Kidney (tissue), 13 donors: ENCODE measurements at regions not wholly inside any gene's neighbourhood (a gene's known extent, or its start where the extent isn't known, plus 50 kb on each side); places are given as distances from the start of the nearest gene placed in this dataset.
"Not testable (repeated sequence)": the region's sequence is repeated elsewhere in the genome, so short reads cannot be mapped to it uniquely, and the experiment has no call there.

Source experiments
- DNase-seq, 5 donors: peaks; one replicate each; pipeline ENCODE4 v3.0.0-alpha.2; 2013 to 2020
- FAIRE-seq: peaks from 2 replicates; lab custom pipeline; 2012; peaks lifted over from hg19 to GRCh38; lab: Jason Lieb, UNC
- H3K27ac ChIP-seq, 2 donors: one replicate each; pipeline ENCODE4 v1.7.0; 2013; ENCODE audit warnings: low read depth in 2 of 2, low read length in 2 of 2, inconsistent platforms in 1 of 2
- H3K27me3 ChIP-seq: one replicate; pipeline ENCODE4 v1.7.1; 2013; ENCODE audit warnings: low read length, inconsistent platforms; ENCODE audit not compliant: control insufficient read depth, insufficient read depth
- H3K36me3 ChIP-seq, 3 donors: one replicate each; pipeline versions ENCODE4 v1.7.0 to v1.7.1; 2013; ENCODE audit warnings: low read length in 3 of 3, control low read depth in 1 of 3, inconsistent platforms in 1 of 3; ENCODE audit not compliant: insufficient read depth in 3 of 3, control insufficient read depth in 2 of 3
- H3K4me1 ChIP-seq, 3 donors: one replicate each; pipeline versions ENCODE4 v1.7.0 to v1.7.1; 2013; ENCODE audit warnings: low read length in 3 of 3, inconsistent platforms in 1 of 3, low read depth in 1 of 3; ENCODE audit not compliant: control insufficient read depth in 2 of 3, insufficient read depth in 2 of 3
- H3K4me3 ChIP-seq, 3 donors: one replicate each; pipeline versions ENCODE4 v1.7.0 to v1.8.1; 2013; ENCODE audit warnings: low read length in 3 of 3, control low read depth in 1 of 3, inconsistent platforms in 1 of 3
- H3K9ac ChIP-seq, 3 donors: one replicate each; pipeline versions ENCODE4 v1.7.0 to v1.7.1; 2013; ENCODE audit warnings: low read length in 3 of 3, control low read depth in 1 of 3, inconsistent platforms in 1 of 3
- H3K9me3 ChIP-seq, 3 donors: one replicate each; pipeline versions ENCODE4 v1.7.0 to v1.7.1; 2013; ENCODE audit warnings: low read length in 3 of 3, control low read depth in 1 of 3, inconsistent platforms in 1 of 3; ENCODE audit not compliant: control insufficient read depth in 2 of 3, insufficient read depth in 1 of 3
- intact Hi-C: fragments of 100-400 bp; cut with DNase I; formaldehyde crosslinking; loops from one replicate; pipeline ENCODE4 v1.11.1; 2022
- TF ChIP-seq, protein P1 (sequence below): IDR thresholded peaks from 3 replicates; pipeline ENCODE4 v1.5.1; 2012; ENCODE audit warnings: mild to moderate bottlenecking, moderate library complexity, borderline replicate concordance; ENCODE audit not compliant: insufficient read depth; ENCODE audit errors: extremely low read depth
- donor health status: control.
- donor health status: control.
- donor health status: control.
- donor health status: control.
- donor health status: control.
- donor health status: DM: yes; HTN: yes; CAD: no.
- donor health status: Normal renal cell carcinoma (clear cell type).

DNA sequence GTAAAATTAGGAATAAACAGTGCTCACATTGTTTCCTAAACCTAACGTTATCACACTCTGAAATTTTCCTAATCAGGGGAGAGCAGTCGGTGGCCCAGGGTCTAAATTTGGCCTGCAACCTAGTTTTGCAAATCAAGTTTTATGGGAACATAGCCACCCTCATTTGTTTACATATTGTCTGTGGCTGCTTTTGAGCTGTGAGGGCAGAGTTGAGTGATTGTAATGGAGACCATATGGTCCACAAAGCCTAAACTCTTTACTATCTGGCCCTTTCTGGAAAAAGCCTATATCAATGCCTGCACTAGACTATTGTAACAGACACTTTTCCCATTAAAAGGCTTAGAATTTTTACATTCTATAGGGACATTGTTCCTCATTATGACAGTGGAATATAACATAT, 105.2 kb downstream of the VCY start:
- Histone ChIP-seq H3K27ac (no peak overlapping the region), H3K4me3 (no peak overlapping the region), H3K4me1 (no peaks in the 10 kb centered on the region), H3K36me3 (no peaks in the 10 kb centered on the region), H3K27me3 (no peaks in the 10 kb centered on the region), H3K9me3 (no peaks in the 10 kb centered on the region), H3K9ac (no peak overlapping the region)
- DNase-seq (peak in 1 of 5 donors; percentile 29), FAIRE-seq (no peak)
- intact Hi-C loops, result no loop called here
- TF ChIP-seq, protein P1, sequence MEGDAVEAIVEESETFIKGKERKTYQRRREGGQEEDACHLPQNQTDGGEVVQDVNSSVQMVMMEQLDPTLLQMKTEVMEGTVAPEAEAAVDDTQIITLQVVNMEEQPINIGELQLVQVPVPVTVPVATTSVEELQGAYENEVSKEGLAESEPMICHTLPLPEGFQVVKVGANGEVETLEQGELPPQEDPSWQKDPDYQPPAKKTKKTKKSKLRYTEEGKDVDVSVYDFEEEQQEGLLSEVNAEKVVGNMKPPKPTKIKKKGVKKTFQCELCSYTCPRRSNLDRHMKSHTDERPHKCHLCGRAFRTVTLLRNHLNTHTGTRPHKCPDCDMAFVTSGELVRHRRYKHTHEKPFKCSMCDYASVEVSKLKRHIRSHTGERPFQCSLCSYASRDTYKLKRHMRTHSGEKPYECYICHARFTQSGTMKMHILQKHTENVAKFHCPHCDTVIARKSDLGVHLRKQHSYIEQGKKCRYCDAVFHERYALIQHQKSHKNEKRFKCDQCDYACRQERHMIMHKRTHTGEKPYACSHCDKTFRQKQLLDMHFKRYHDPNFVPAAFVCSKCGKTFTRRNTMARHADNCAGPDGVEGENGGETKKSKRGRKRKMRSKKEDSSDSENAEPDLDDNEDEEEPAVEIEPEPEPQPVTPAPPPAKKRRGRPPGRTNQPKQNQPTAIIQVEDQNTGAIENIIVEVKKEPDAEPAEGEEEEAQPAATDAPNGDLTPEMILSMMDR, result no peak

DNA sequence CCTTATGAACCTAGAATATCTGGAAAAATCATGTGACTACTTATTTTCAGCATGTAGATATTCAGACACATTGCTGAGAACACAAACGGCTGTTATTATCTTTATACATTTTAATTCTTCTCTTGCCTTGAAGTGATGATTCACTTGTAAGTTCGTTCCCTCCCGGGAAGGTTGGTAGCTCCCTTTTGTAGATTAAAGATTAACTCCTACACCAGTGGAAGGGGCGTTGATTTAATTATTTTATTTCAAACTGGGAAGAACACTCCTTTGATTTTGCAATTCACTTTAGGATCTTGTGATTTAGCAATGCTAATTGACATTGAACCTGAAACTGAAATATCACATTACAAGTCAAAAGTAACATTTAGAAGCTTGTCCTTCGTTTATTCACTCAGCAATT, 103.4 kb downstream of the VCY start:
- FAIRE-seq, result no peak
- no peak for DNase-seq
- no peaks in the 10 kb centered on the region for H3K4me1 ChIP-seq
- no peak overlapping the region for H3K4me3 ChIP-seq
- H3K9me3 ChIP-seq, result no peaks in the 10 kb centered on the region
- no peaks in the 10 kb centered on the region for H3K36me3 ChIP-seq
- H3K27me3 ChIP-seq, result no peaks in the 10 kb centered on the region
- intact Hi-C loops, result no loop called here
- no peak overlapping the region for H3K9ac ChIP-seq
- H3K27ac ChIP-seq, result no peak overlapping the region
- TF ChIP-seq, protein P1, result no peak

DNA sequence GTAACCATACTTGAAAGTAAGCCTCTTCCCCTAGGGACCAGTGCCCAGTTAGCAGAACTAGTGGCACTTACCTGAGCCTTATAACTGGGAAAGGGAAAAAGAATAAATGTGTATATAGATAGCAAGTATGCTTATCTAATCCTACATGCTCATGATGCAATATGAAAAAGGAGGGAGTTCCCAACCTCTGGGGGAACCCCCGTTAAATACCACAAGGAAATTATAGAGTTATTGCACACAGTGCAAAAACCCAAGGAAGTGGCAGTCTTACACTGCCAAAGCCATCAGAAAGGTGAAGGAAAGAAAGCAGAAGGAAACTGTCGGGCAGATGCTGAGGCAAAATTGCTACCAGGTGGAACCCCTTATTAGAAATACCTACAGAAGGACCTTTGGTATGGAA, 92.2 kb downstream of the VCY start:
- H3K27ac ChIP-seq, H3K36me3 ChIP-seq, H3K27me3 ChIP-seq, H3K9ac ChIP-seq, intact Hi-C loops, H3K4me1 ChIP-seq, FAIRE-seq, DNase-seq, H3K9me3 ChIP-seq, H3K4me3 ChIP-seq: not testable (repeated sequence)

DNA sequence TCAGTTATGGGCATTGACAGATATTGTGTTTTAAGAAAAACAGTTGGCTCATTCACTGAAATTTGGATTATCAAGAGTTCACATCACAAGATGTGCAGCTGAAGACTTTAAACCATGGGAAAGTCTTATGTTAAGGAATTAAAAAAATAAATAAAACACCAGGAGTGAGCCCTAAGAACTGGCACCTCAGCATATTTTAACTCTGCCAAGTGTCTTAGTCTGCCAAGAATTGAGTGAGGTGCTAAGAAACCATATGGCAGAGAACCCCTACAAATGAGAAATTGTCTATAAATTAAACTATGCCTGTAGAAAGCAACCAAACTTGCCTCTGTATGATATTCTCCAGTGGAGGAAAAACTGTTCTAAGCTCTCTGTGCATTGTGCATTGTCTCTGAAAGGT, 78.5 kb downstream of the VCY start:
- DNase-seq (no peak), FAIRE-seq (no peak)
- H3K27ac ChIP-seq, result no peak overlapping the region
- H3K27me3 ChIP-seq, result no peaks in the 10 kb centered on the region
- TF ChIP-seq, protein P1, result no peak
- H3K9me3 ChIP-seq, result no peaks in the 10 kb centered on the region
- H3K9ac ChIP-seq, result no peak overlapping the region
- H3K4me1 ChIP-seq, result no peaks in the 10 kb centered on the region
- H3K36me3 ChIP-seq, result no peaks in the 10 kb centered on the region
- no peak overlapping the region for H3K4me3 ChIP-seq
- intact Hi-C loops, result no loop called here

DNA sequence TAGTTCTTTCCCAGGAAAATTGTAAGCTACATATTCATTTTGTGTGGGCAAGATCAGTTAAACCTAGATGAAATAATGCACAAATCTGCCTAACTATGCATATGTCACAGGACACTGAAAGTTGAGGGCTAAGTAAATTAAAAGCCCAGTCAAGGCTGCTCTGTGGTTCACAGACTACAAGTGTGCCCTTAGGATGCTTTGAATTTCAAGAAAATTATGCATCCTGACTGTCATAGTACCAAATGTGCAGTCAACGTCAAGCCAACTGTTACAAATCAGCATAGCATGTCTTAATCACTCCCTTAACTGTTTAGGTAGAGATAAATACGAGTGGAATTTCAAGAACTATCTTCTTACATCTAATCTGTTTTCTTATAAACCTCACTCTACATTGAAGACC, 55.8 kb downstream of the VCY start:
- FAIRE-seq, H3K9ac ChIP-seq, intact Hi-C loops, H3K27me3 ChIP-seq, DNase-seq, H3K27ac ChIP-seq, H3K9me3 ChIP-seq, H3K36me3 ChIP-seq, H3K4me1 ChIP-seq, H3K4me3 ChIP-seq: not testable (repeated sequence)
